K562 (cell line): ENCODE measurements at regions not wholly inside any gene's neighbourhood (a gene's known extent, or its start where the extent isn't known, plus 50 kb on each side); places are given as distances from the start of the nearest gene placed in this dataset.

Experiments used
- CUX1 ChIP-seq: fragments of 200-800 bp; sonication (Bioruptor generic); IDR thresholded peaks from 2 replicates; pipeline ENCODE4 v1.6.1; 2016; ENCODE audit warnings: missing genetic modification characterization, missing compliant biosample characterization
- DPF2 ChIP-seq: fragments of 450-650 bp; IDR thresholded peaks from 2 replicates; pipeline ENCODE4 v1.6.1; 2016
- GABPA ChIP-seq: fragments of 200-800 bp; sonication (Bioruptor generic); conservative IDR thresholded peaks from 2 replicates; pipeline ENCODE4 v1.6.1; 2016; ENCODE audit warnings: low read depth, missing genetic modification characterization, missing compliant biosample characterization
- HLTF ChIP-seq: fragments of 450-650 bp; IDR thresholded peaks from 2 replicates; pipeline ENCODE4 v1.6.1; 2016
- NCOA2 ChIP-seq, 2 experiments: fragments of 450-650 bp; IDR thresholded peaks; 2 replicates each; pipeline ENCODE4 v1.6.1; 2018; ENCODE audit warnings: mild to moderate bottlenecking in 2 of 2, moderate library complexity in 1 of 2; ENCODE audit not compliant: partially characterized antibody in 2 of 2
- PCBP1 ChIP-seq: fragments of 200-400 bp; formaldehyde crosslinking; IDR thresholded peaks from 2 replicates; pipeline ENCODE4 v1.6.1; 2018; ENCODE audit warnings: mild to moderate bottlenecking, low read depth, low read length; ENCODE audit not compliant: poor library complexity, severe bottlenecking
- SOX6 ChIP-seq: fragments of 450-650 bp; IDR thresholded peaks from 2 replicates; pipeline ENCODE4 v1.6.1; 2014; ENCODE audit warnings: mild to moderate bottlenecking
- STAT5B ChIP-seq: fragments of 250-450 bp; sonication (Bioruptor Pico); IDR thresholded peaks from 2 replicates; pipeline ENCODE4 v1.8.0; 2021; ENCODE audit warnings: mild to moderate bottlenecking, inconsistent platforms
- YBX1 ChIP-seq: fragments of 450-650 bp; IDR thresholded peaks from 2 replicates; pipeline ENCODE4 v1.7.1; 2016; ENCODE audit warnings: mild to moderate bottlenecking
- ZBTB7A ChIP-seq: IDR thresholded peaks from 2 replicates; pipeline ENCODE4 v1.6.1; 2011; ENCODE audit warnings: low read depth, mild to moderate bottlenecking, low read length, moderate library complexity, borderline replicate concordance; ENCODE audit not compliant: control insufficient read depth
- ZNF3 ChIP-seq: fragments of 250-450 bp; sonication (Bioruptor Pico); IDR thresholded peaks from 2 replicates; pipeline ENCODE4 v1.5.0; 2021; ENCODE audit warnings: mild to moderate bottlenecking, moderate library complexity
- TF ChIP-seq, protein P1 (sequence below), 2 experiments: IDR thresholded peaks; 2 replicates each; pipeline ENCODE4 v1.6.1; 2012; ENCODE audit warnings: improper control_type of control experiment in 2 of 2, low read depth in 2 of 2, low read length in 2 of 2, borderline replicate concordance in 1 of 2
- TF ChIP-seq, protein P2 (sequence below), 3 experiments: IDR thresholded peaks in 2 of 3; conservative IDR thresholded peaks in 1 of 3; 2 replicates each; pipeline ENCODE4 v1.5.1; 2011 to 2012; ENCODE audit warnings: low read length in 3 of 3, mild to moderate bottlenecking in 3 of 3, control low read depth in 2 of 3, improper control_type of control experiment in 1 of 3, inconsistent platforms in 1 of 3, low read depth in 1 of 3, mixed read lengths in 1 of 3, moderate library complexity in 1 of 3; ENCODE audit not compliant: insufficient read depth in 2 of 3

DNA sequence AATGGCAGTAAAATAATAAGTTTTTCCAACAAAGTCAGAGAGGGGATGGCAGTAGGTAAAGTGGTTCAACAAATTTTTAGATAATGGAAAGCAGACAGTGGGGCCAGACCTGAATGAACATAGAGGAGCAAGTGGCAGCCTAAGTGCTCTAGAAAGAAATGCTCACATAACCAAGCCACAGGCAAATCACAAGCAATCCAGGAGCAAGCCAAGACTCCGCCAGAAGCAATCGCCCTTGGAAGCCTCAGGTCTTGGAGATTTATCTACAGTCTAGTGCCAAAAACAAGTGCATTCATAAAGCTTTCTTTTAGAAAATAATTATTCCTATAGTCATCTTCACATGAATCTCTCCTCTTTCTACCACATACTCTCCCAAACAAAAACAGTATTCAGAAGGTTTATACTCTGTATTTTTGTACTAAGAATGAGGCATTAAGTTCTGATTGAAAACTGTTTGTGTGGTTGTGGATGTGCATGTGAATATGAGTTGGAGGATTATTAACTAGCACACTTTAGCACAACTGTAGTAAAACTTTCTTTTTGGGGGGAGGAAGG is 375.5 kb downstream of the CDH9 start:
- no peak for TF ChIP-seq NCOA2 (IDR thresholded peaks at IDR 0.05; ENCODE audit: partially characterized antibody in 2 of 2)
- TF ChIP-seq ZNF3, result no peak
- TF ChIP-seq, protein P1, sequence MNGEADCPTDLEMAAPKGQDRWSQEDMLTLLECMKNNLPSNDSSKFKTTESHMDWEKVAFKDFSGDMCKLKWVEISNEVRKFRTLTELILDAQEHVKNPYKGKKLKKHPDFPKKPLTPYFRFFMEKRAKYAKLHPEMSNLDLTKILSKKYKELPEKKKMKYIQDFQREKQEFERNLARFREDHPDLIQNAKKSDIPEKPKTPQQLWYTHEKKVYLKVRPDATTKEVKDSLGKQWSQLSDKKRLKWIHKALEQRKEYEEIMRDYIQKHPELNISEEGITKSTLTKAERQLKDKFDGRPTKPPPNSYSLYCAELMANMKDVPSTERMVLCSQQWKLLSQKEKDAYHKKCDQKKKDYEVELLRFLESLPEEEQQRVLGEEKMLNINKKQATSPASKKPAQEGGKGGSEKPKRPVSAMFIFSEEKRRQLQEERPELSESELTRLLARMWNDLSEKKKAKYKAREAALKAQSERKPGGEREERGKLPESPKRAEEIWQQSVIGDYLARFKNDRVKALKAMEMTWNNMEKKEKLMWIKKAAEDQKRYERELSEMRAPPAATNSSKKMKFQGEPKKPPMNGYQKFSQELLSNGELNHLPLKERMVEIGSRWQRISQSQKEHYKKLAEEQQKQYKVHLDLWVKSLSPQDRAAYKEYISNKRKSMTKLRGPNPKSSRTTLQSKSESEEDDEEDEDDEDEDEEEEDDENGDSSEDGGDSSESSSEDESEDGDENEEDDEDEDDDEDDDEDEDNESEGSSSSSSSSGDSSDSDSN (IDR thresholded peaks at IDR 0.05; ENCODE audit: borderline replicate concordance in 1 of 2, low read depth in 2 of 2, low read length in 2 of 2), result no peak
- TF ChIP-seq CUX1 (CRISPR knock-in tag), result no peak
- no peak for TF ChIP-seq HLTF
- TF ChIP-seq PCBP1, result no peak
- no peak for TF ChIP-seq YBX1
- TF ChIP-seq, protein P2, sequence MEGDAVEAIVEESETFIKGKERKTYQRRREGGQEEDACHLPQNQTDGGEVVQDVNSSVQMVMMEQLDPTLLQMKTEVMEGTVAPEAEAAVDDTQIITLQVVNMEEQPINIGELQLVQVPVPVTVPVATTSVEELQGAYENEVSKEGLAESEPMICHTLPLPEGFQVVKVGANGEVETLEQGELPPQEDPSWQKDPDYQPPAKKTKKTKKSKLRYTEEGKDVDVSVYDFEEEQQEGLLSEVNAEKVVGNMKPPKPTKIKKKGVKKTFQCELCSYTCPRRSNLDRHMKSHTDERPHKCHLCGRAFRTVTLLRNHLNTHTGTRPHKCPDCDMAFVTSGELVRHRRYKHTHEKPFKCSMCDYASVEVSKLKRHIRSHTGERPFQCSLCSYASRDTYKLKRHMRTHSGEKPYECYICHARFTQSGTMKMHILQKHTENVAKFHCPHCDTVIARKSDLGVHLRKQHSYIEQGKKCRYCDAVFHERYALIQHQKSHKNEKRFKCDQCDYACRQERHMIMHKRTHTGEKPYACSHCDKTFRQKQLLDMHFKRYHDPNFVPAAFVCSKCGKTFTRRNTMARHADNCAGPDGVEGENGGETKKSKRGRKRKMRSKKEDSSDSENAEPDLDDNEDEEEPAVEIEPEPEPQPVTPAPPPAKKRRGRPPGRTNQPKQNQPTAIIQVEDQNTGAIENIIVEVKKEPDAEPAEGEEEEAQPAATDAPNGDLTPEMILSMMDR (IDR thresholded peaks at IDR 0.05 in 2 of 3, conservative IDR thresholded peaks at IDR 0.05 in 1 of 3; ENCODE audit: insufficient read depth in 2 of 3, low read depth in 1 of 3, low read length in 3 of 3), result no peak
- no peak for TF ChIP-seq STAT5B (CRISPR knock-in tag)
- TF ChIP-seq DPF2, result no peak
- no peak for TF ChIP-seq ZBTB7A
- no peak for TF ChIP-seq SOX6
- no peak for TF ChIP-seq GABPA (tag)
